GM21786 (cell line): ENCODE measurements at regions not wholly inside any gene's neighbourhood (a gene's known extent, or its start where the extent isn't known, plus 50 kb on each side); places are given as distances from the start of the nearest gene placed in this dataset.
"Not testable (repeated sequence)": the region's sequence is repeated elsewhere in the genome, so short reads cannot be mapped to it uniquely, and the experiment has no call there.

Experiments
- ATAC-seq: cut with Tn5 transposase; IDR thresholded peaks from one replicate; pipeline ENCODE4 v1.9.1; 2021; ENCODE audit not compliant: unreplicated experiment

DNA sequence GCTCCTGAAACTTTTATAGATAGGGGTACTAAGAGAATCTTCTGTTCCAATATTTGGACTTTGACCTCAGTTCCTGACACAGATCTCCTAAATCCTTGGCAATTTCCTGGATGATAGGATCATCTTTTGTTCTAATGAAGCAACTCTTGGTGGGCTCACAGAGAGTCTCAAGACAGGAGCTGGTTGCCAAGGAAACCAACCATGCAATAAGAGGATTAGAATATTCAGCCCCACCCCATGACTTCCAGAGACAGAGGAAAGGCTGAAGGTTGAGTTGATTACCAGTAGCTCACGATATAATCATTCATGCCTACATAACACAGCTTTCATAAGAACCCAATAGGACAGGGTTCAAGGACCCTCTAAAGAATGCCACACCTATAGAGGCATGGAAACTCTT is 2050.2 kb upstream of the CDH6 start:
- no peak for ATAC-seq

DNA sequence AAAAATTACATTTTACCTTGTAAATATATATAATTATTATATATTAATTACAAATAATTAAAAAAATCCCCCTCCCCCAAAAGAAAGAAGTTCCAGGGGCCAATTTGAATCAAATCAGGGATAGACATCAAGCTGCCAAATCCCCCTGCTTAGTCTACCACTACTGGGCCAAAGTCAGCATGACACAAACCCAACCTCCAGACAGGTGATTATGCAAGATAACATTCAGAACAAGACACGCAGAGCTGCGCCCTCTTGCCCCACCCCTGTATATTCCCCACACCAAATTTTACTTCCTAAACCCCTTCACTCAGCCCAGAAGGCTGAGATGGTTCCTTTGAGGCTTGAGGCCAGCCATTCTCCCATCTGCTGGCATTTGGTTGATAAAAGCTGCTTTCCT is 2059.1 kb upstream of the CDH6 start:
- no peak for ATAC-seq

DNA sequence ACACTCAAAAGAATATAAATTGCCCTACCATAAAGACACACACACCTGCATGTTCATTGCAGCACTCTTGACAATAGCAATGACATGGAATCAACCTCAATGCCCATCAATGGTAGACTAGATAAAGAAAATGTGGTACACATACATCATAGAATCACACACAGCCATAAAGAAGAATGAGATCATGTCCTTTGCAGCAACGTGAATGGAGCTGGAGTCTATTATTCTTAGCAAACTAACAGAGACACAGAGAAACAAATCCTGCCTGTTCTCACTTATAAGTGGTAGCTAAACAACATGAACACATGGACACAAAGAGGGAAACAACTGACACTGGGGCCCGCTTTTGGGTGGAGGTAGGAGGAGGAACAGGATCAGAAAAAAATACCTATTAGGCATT is 2062.2 kb upstream of the CDH6 start:
- no peak for ATAC-seq

DNA sequence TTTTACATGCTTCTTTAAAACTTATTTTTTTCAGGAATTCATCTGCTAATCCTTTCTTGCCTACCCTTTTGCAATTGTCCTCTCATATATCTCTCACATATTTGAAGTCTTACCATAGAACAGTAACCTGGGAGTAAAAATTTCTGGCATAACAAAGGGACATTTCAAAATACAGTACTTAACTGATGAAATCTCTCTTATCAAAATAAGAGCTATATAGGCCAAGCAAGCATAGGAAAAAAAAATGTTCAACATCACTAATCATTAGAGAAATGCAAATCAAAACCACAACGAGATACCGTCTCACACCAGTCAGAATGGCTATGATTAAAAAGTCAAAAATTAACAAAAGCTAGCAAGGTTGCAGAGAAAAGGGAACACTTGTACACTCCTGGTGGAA is 2062.7 kb upstream of the CDH6 start:
- no peak for ATAC-seq

DNA sequence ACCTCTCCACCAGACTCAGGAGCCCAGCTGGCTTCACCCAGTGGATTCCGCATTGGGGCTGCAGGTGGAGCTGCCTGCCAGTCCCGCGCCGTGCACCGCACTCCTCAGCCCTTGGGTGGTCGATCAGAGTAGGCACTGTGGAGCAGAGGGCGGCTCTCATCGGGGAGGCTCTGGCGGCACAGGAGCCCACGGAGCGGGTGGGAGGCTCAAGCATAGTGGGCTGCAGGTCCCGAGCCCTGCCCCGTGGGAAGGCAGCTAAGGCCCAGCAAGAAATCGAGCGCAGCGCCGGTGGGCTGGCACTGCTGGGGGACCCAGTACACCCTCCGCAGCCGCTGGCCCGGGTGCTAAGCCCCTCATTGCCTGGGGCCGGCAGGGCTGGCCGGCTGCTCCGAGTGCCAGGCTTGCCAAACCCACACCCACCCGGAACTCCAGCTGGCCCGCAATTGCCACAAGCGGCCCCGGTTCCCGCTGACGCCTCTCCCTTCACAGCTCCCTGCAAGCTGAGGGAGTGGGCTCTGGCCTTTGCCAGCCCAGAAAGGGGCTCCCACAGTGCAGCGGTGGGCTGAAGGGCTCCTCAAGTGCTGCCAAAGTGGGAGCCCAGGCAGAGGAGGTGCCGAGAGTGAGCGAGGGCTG is 2065.8 kb upstream of the CDH6 start:
- ATAC-seq: not testable (repeated sequence)

DNA sequence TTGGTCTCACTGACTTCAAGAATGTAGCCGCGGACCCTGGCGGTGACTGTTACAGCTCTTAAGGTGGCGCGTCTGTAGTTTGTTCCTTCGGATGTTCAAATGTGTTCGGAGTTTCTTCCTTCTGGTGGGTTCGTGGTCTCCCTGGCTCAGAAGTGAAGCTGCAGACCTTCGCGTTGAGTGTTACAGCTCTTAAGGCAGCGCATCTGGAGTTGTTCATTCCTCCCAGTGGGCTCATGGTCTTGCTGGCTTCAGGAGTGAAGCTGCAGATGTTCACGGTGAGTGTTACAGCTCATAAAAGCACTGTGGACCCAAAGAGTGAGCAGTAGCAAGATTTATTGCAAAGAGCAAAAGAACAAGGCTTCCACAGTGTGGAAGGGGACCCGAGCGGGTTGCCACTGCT is 2067.0 kb upstream of the CDH6 start:
- not testable (repeated sequence) for ATAC-seq

DNA sequence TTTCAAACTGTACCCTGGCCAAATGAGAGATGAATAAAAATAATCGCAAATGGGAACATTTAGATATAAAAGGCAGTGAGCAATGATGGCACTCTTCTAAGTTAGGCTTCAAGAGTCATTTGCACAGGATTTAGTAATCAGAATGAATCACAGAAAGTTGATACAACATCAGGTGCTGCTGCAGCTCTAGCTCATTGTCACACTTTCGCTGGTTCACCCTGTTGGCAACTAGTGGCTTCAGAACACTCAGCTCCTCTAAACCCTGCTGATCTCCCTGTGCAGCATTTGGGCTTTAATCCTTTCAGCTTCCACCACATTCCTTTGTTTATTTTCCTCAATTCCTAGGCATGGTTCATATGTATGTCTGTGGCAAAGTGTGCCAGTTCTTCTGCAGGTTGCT is 2071.2 kb upstream of the CDH6 start:
- no peak for ATAC-seq

DNA sequence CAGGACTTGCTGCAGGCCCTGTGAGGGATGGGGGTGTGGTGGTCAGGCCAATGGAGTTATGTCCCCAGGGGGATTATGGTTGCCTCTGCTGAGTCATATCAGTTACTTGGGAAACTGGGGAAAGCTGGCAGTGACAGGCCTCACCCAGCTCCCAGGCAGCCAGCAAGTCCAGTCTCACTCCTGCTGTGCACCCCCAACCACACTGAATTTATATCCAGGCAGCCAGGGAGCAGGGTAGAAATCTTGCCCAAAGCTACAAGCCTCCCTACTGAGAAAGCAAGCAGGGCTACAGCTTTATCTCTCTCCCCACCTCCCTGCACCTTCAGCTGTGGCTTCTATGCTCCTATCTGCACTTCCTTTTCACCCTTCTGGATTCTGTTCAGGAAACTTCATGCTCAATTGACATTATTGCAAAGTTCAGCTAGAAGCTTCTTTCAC is 2076.0 kb upstream of the CDH9 start:
- no peak for ATAC-seq

DNA sequence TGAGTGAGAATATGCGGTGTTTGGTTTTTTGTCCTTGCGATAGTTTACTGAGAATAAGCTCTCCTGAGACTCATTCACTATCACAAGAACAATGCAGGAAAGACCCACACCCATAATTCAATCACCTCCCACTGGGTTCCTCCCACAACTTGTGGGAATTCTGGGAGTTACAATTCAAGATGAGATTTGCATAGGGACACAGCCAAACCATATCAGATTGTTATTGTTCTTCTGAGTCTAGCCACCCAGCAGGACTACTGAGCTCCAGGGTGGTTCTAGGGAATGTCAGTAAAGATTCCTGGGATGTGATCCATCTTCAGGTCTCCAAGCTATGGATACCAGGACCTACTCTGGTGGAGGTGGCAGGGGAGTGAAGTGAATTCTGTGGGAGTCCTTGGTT is 2075.1 kb upstream of the CDH9 start:
- no peak for ATAC-seq

DNA sequence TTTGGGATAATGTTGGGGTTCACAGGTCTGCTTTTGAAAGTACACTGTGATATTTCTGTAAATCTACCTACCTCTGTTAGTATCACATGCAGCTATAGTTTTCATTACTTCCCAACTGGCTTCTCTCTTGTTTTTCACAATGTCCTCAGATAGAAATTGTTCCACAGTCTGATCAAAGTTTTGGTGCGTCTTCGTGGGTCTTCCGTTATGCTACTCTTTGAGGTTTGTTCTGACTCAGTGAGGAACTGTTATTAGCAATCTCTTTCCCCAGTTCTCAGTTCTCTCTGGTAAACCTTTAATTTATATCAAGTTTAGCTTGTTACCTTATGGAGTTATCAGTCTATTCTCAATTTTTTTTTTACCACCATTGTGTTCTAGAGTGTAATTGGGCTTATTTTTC is 2061.2 kb upstream of the CDH9 start:
- no peak for ATAC-seq

DNA sequence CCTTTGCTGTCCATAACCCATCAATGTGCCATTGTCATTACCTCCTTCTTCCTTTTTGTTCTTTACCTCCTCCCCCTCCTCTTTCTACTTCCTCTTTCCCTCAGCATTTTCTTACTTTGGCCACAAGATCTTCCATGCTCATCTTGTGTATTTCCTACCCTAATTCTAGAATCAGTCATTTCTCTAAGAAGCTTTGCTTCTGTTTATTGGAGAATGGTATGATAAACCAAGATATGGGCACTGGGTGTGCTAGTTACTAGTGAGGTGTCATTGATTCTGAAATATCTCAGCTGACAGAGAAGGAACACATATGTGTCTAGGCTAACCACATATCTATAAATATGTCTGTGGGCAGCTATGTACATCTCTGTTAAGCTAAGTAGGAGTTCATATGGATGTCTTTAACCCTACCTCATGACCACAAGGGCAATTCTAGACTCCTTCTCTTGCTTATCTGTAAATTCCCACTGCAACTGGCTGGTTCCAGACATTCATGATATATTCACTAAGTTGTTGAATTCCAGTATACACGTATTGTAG is 2051.3 kb upstream of the CDH9 start:
- no peak for ATAC-seq

DNA sequence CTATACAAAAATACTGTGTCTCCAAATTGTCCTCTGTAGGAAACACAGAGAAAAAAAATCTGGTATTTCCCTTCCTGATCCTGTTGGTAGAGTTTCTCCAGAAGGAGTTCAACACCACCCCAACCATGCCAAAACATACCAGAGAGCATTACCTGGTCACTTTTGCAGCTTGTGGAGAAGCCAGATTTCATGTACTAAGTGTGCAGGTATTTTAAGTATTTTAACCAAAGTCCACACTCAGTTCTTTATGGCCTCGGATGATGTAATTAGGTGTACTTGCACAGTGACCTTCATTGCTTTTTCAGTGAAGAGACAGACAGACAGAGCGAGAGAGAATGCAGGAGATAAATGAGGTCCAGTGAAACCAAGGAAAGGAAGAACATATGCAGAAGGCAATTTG is 2046.8 kb upstream of the CDH9 start:
- no peak for ATAC-seq

DNA sequence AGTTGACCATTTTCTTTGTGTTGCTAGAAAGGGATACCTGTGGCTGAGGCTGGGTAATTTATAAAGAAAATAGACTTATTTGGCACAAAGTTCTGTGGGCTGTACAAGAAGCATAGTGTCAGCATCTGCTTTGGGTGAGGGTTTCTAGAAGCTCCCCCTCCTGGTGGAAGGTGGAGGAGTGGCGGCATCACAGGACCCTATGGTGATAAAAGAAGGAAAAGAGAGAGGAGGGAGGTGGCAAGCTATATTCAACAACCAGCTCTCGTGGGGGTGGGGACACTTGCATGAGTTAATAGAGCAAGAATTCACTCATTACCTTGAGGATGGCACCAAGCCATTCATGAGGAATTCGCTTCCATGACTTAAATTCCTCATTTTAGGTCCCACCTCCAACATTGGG is 2041.4 kb upstream of the CDH9 start:
- ATAC-seq: no peak

DNA sequence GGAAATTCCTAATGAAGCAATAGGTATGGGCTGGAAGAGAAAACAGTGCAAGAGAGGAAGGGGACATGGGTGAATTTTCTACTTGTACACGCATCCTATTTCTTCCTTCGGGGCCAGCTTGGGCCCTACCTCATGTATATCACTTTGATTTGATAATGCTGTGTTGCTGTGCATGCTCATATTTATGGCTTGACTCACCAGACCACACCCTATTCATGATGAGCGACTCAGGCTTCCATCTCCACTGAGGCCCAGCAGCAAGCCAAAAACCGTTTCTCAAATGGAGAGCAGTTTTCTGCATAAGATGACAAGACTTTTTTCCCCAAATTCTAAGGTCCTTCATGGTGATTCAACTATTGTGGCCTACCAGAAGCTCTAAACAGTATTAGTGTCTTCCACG is 2039.1 kb upstream of the CDH9 start:
- ATAC-seq: no peak

DNA sequence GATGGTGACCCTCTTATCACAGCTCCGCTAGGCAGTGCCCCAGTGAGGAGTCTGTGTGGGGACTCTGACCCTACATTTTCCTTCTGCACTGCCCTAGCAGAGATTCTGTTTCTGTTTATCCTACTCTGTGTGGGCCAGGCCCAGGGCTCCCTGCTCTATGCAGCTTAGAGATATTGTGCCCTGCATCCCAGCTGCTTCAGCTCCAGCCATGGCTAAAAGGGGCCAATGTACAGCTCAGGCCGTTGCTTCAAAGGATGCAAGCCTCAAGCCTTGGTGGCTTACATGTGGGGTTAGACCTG is 2030.7 kb upstream of the CDH9 start:
- no peak for ATAC-seq

DNA sequence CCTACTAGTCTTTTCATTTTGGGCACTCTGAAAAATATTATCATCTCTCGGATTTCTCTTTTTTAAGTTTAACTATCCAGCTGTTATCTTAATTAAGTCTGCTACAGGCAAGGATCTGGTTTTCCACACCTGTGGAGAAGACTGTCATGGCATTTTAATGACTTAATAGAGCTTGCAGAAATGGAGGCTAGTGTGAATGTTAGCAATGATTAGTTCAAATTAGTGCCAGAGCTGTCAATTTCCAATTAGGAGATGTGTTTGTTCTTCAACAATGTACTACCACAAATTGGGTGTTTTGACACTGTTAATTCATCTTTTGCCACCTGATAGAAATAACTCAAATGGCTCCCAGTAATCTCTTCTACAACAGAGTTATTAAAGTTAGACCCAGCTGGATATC is 2023.0 kb upstream of the CDH9 start:
- ATAC-seq: no peak

DNA sequence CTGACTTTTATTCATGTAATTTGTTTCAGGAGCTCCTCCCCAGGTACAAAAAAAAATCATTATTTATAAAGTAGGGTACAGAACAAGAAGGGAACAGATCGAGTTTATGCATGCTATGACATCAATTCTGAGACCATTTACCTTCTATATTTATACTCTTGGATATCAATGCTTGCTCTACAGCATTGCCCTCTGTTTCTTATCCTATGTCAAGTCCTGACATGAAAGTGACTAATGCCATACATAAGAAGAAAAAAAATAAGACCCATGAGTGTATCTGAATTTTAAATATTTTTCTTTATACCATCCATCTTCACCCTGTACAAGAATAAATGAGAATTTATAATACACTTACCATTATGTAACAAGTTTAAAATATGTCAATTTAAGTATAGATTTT is 2016.3 kb upstream of the CDH9 start:
- ATAC-seq: no peak

DNA sequence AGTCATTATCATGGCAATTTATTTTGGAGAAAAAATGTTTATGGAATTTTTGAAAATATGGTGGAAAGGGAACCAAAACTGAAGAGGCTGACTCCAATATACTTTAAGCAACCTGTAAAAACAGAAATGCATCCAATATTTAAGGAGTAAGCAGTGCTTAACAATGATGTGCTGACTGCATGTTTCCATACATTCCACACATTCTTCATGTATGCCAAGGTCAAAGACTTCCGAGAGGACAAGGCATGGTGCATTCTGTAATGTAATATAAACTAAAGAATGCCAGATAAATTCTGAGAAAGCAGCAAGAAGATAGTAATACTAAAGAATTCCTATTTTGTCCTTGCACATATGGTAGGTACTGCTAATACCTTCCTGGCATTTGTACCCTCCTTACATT is 2015.9 kb upstream of the CDH9 start:
- no peak for ATAC-seq

DNA sequence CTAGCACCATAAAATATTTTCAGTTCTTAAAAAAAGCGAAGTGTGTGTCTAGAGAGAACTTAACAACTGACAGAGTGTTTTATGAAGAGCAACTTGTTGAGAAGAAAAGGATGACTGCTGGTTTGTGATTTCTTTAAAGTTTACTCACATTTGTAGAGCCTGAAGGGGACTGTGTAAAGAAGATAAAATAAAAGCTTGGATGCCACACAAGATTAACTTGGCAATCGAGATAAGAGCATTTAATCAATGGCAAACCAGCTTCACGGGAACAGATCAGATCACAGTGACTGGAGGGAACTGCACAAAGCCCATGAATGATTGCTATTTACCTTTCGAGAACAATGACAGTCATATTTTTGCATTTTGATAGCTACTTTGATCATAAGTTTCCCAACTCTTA is 2013.1 kb upstream of the CDH9 start:
- no peak for ATAC-seq

DNA sequence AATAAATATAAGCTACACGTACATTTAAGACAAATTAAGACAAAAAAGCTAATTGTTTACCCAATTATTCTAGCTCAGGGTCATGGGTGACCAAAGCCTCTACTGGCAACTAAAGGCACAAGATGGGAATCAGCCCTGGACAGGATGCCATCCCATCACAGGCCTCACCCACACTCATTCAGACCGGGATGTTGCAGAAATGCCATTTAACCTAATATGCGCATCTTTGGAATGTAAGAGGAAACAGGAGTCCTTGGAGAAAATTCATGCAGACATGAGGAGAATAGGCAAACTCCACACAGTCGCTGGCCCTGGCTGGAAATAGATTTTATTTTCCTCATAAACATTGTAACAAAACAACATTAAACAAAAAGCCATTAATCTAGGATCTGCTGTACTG is 2003.8 kb upstream of the CDH9 start:
- ATAC-seq: no peak

DNA sequence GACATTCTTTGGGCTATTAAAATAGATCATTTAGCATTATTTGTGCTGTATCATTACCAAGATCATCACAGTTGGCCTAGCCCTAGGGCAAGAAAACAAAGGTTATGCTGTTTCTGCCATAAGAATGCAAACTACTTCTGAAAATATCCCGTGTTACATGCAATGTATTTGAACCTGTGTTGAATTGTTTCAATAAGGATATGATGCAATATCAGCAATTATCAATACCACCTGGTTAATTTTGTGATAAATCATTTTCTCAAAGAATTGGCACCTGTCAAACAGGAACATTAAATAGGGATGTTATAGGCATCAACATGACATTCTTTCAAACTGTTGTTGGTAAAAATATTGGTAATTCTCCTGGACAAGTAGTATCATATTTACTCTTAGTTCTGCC is 2002.0 kb upstream of the CDH9 start:
- no peak for ATAC-seq

DNA sequence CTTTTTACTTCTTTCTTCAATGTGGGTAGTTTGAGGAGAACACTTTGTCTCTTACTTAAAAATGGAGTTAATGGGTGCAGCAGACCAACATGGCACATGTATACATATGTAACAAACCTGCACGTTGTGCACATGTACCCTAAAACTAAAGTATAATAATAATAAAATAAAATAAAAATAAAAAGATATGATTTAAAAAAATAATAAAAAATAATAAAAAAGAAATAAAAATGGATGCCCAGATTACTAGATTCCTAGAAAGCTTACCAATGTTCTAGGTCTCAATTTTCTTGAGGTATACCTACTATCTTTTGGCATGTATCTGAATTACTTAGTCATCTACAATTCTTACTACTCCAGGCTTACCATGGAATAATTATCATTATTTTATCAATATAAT is 2001.6 kb upstream of the CDH9 start:
- ATAC-seq: no peak

DNA sequence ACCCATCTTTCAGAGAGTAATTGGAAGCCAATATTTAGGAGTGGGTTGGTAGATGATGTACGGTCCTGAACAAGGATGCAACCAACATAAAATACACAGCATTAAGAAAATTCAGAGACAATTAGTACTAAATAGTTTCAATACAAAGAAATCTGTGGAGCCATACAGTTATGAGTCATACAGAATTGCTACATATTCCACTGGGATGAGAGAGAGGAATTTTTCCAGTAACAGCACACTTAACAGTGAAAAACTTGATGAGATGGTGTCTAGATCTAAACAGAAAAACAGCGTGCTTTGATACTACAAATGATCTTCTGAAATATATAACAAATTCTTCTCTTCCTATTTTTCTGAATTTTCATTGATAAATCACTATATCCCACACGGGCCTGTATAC is 1999.3 kb upstream of the CDH9 start:
- ATAC-seq: no peak

DNA sequence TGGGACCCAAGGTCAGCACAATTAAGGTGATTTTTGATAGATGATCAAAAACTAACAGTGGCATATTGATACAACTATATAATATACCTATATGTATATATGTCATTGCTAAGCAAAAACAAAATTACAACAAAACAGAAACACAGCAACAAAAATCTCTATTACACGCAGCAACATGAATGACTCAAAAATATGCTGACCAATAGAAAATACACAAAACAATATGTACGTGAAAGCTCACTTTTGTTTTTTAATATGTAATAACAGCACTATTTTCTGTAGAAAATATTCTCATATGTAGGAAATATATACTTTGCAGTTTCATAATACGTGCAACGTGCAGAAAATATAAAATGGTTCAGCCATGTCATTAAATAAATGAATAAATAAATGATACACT is 1985.7 kb upstream of the CDH9 start:
- no peak for ATAC-seq
